GM12872 (cell line): ENCODE measurements at regions not wholly inside any gene's neighbourhood (a gene's known extent, or its start where the extent isn't known, plus 50 kb on each side); places are given as distances from the start of the nearest gene placed in this dataset.

Experiments used
- CTCF ChIP-seq: IDR thresholded peaks from 3 replicates; pipeline ENCODE4 v1.5.1; 2011; ENCODE audit warnings: low read depth, mild to moderate bottlenecking, low read length, moderate library complexity; ENCODE audit not compliant: insufficient read depth

GRCh38 chr21:14857529-14857928, 207.3 kb downstream of the NRIP1 start:
- TF ChIP-seq CTCF: no peak

- no peak for TF ChIP-seq CTCF
Observed at GRCh38 chr21:14850394-14850793, 214.4 kb downstream of the NRIP1 start.

- no peak for TF ChIP-seq CTCF
Observed at GRCh38 chr21:14846621-14847020, 218.2 kb downstream of the NRIP1 start.

GRCh38 chr21:14844001-14844400, 220.8 kb downstream of the NRIP1 start:
- no peak for TF ChIP-seq CTCF

GRCh38 chr21:14842601-14843000, 222.2 kb downstream of the NRIP1 start:
- TF ChIP-seq CTCF: no peak

GRCh38 chr21:14841511-14842472, 223.0 kb downstream of the NRIP1 start:
- TF ChIP-seq CTCF: no peak

- TF ChIP-seq CTCF: no peak
Observed at GRCh38 chr21:14838400-14838799, 226.4 kb downstream of the NRIP1 start.
